Hepatocyte (in vitro differentiated cells): ENCODE measurements at regions not wholly inside any gene's neighbourhood (a gene's known extent, or its start where the extent isn't known, plus 50 kb on each side); places are given as distances from the start of the nearest gene placed in this dataset.

Experiments used
- EZH2 ChIP-seq: fragments of 200-600 bp; sonication (generic); IDR thresholded peaks from 2 replicates; pipeline ENCODE4 v1.6.1; 2016; ENCODE audit warnings: antibody characterized with exemption, mild to moderate bottlenecking, borderline replicate concordance
- EZH2phosphoT487 ChIP-seq: fragments of 200-600 bp; sonication (generic); IDR thresholded peaks from one replicate; pipeline ENCODE4 v1.6.1; 2018; ENCODE audit warnings: antibody characterized with exemption, mild to moderate bottlenecking, low read depth, moderate library complexity; ENCODE audit not compliant: unreplicated experiment, severe bottlenecking
- TF ChIP-seq, protein P1 (sequence below): fragments of 200-600 bp; sonication (generic); IDR thresholded peaks from 2 replicates; pipeline ENCODE4 v1.5.1; 2016; ENCODE audit warnings: antibody characterized with exemption, mild to moderate bottlenecking; ENCODE audit not compliant: poor library complexity

DNA sequence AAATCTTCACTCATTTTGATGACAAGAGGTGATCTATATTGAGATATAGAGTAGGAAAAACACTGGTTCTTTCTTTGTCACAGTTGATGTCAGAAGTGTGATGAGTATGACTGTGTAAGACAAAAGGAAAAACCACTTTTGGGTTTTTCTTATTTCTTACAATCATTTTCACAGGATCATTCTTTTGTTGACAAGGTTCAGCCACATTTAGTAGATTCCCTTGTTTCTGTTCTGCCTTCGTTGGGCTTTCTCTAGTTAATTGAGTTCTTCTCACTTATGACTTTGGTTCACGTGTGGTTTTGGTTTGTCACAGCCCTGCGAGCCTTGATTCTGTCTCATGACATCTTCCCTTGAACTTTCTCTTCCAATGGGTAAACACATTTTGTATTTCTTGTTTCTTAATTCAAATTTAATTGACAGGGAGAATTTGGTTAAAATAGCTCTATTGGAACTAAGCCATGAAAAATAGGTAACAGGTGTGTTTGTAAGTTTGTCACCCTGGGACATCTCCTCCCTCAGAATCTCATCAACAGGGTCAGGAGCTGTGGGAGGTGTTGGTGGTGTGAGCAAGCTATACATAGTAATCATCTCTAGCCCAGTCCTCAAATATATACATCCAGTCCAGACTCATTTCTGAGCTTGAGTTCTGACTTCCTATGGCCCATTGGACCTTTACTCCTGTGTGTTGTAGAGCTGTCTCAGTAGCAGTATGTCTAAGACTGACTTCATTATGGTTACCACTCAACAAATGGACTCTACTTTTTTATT, 255.3 kb downstream of the BMP4 start:
- TF ChIP-seq, protein P1, sequence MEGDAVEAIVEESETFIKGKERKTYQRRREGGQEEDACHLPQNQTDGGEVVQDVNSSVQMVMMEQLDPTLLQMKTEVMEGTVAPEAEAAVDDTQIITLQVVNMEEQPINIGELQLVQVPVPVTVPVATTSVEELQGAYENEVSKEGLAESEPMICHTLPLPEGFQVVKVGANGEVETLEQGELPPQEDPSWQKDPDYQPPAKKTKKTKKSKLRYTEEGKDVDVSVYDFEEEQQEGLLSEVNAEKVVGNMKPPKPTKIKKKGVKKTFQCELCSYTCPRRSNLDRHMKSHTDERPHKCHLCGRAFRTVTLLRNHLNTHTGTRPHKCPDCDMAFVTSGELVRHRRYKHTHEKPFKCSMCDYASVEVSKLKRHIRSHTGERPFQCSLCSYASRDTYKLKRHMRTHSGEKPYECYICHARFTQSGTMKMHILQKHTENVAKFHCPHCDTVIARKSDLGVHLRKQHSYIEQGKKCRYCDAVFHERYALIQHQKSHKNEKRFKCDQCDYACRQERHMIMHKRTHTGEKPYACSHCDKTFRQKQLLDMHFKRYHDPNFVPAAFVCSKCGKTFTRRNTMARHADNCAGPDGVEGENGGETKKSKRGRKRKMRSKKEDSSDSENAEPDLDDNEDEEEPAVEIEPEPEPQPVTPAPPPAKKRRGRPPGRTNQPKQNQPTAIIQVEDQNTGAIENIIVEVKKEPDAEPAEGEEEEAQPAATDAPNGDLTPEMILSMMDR, result no peak
- TF ChIP-seq EZH2phosphoT487 (no peak), EZH2 (no peak)
